ENCODE measurements at regions not wholly inside any gene's neighbourhood (a gene's known extent, or its start where the extent isn't known, plus 50 kb on each side); places are given as distances from the start of the nearest gene placed in this dataset.

- Histone ChIP-seq H3K4me2 (ENCODE audit: low read length) (no peak overlapping the region), H3K79me2 (ENCODE audit: control insufficient read depth, low read length) (no peaks in the 10 kb centered on the region), H3K36me3 (ENCODE audit: control insufficient read depth, low read length) (no peaks in the 10 kb centered on the region), H3F3A (ENCODE audit: control insufficient read depth, insufficient read depth) (no peaks in the 10 kb centered on the region), H3K4me1 (ENCODE audit: control insufficient read depth, low read length) (no peaks in the 10 kb centered on the region), H3K27me3 (ENCODE audit: control insufficient read depth, low read length) (no peaks in the 10 kb centered on the region), H3K9me3 (ENCODE audit: control insufficient read depth, insufficient read depth, low read length) (no peaks in the 10 kb centered on the region), H4K20me1 (ENCODE audit: control insufficient read depth, insufficient read depth, low read depth, low read length) (no peaks in the 10 kb centered on the region), H3K27ac (ENCODE audit: low read depth, low read length) (no peak overlapping the region), H3K4me3 (ENCODE audit: low read length) (no peak overlapping the region), H3K9me2 (replicated peaks; ENCODE audit: control insufficient read depth, low read length) (no peaks in the 10 kb centered on the region)
- TF ChIP-seq CTCF (IDR thresholded peaks at IDR 0.05; ENCODE audit: low read depth, low read length, poor library complexity, severe bottlenecking) (no peak), EZH2phosphoT487 (IDR thresholded peaks at IDR 0.05; ENCODE audit: borderline replicate concordance, low read length) (no peak)
Measured at GRCh38 chr16:66084306-66084705, 282.2 kb upstream of the CDH5 start.

- no peak overlapping the region for H3K4me2 ChIP-seq (ENCODE audit: low read length)
- H3K27ac ChIP-seq (ENCODE audit: low read depth, low read length), result no peak overlapping the region
- TF ChIP-seq CTCF (IDR thresholded peaks at IDR 0.05; ENCODE audit: low read depth, low read length, poor library complexity, severe bottlenecking), result no peak
- TF ChIP-seq EZH2phosphoT487 (IDR thresholded peaks at IDR 0.05; ENCODE audit: borderline replicate concordance, low read length), result no peak
- H3K4me3 ChIP-seq (ENCODE audit: low read length), result no peak overlapping the region
- H3K4me1 ChIP-seq (ENCODE audit: control insufficient read depth, low read length), result no peaks in the 10 kb centered on the region
- no peaks in the 10 kb centered on the region for H3K36me3 ChIP-seq (ENCODE audit: control insufficient read depth, low read length)
- no peaks in the 10 kb centered on the region for H3K27me3 ChIP-seq (ENCODE audit: control insufficient read depth, low read length)
- no peaks in the 10 kb centered on the region for H3K9me2 ChIP-seq (replicated peaks; ENCODE audit: control insufficient read depth, low read length)
- H3K9me3 ChIP-seq (ENCODE audit: control insufficient read depth, insufficient read depth, low read length), result no peaks in the 10 kb centered on the region
- H4K20me1 ChIP-seq (ENCODE audit: control insufficient read depth, insufficient read depth, low read depth, low read length), result no peaks in the 10 kb centered on the region
- no peaks in the 10 kb centered on the region for H3K79me2 ChIP-seq (ENCODE audit: control insufficient read depth, low read length)
- no peaks in the 10 kb centered on the region for H3F3A ChIP-seq (ENCODE audit: control insufficient read depth, insufficient read depth)
Measured at GRCh38 chr16:66083171-66083570, 283.3 kb upstream of the CDH5 start.

- Histone ChIP-seq H3K79me2 (ENCODE audit: control insufficient read depth, low read length) (no peaks in the 10 kb centered on the region), H3K36me3 (ENCODE audit: control insufficient read depth, low read length) (no peaks in the 10 kb centered on the region), H4K20me1 (ENCODE audit: control insufficient read depth, insufficient read depth, low read depth, low read length) (no peaks in the 10 kb centered on the region), H3K9me2 (replicated peaks; ENCODE audit: control insufficient read depth, low read length) (no peaks in the 10 kb centered on the region), H3K27ac (ENCODE audit: low read depth, low read length) (no peak overlapping the region), H3K4me1 (ENCODE audit: control insufficient read depth, low read length) (no peaks in the 10 kb centered on the region), H3K4me3 (ENCODE audit: low read length) (no peak overlapping the region), H3K9me3 (ENCODE audit: control insufficient read depth, insufficient read depth, low read length) (no peaks in the 10 kb centered on the region), H3K4me2 (ENCODE audit: low read length) (no peak overlapping the region), H3F3A (ENCODE audit: control insufficient read depth, insufficient read depth) (no peaks in the 10 kb centered on the region), H3K27me3 (ENCODE audit: control insufficient read depth, low read length) (no peaks in the 10 kb centered on the region)
- no peak for TF ChIP-seq EZH2phosphoT487 (IDR thresholded peaks at IDR 0.05; ENCODE audit: borderline replicate concordance, low read length)
Measured at GRCh38 chr16:66082424-66082823, 284.1 kb upstream of the CDH5 start.

- TF ChIP-seq CTCF (IDR thresholded peaks at IDR 0.05; ENCODE audit: low read depth, low read length, poor library complexity, severe bottlenecking) (no peak), EZH2phosphoT487 (IDR thresholded peaks at IDR 0.05; ENCODE audit: borderline replicate concordance, low read length) (no peak)
- no peak overlapping the region for H3K27ac ChIP-seq (ENCODE audit: low read depth, low read length)
- H3K4me2 ChIP-seq (ENCODE audit: low read length), result no peak overlapping the region
- no peaks in the 10 kb centered on the region for H3K4me1 ChIP-seq (ENCODE audit: control insufficient read depth, low read length)
- no peak overlapping the region for H3K4me3 ChIP-seq (ENCODE audit: low read length)
- H3F3A ChIP-seq (ENCODE audit: control insufficient read depth, insufficient read depth), result no peaks in the 10 kb centered on the region
- H3K9me2 ChIP-seq (replicated peaks; ENCODE audit: control insufficient read depth, low read length), result no peaks in the 10 kb centered on the region
- no peaks in the 10 kb centered on the region for H3K27me3 ChIP-seq (ENCODE audit: control insufficient read depth, low read length)
- no peaks in the 10 kb centered on the region for H4K20me1 ChIP-seq (ENCODE audit: control insufficient read depth, insufficient read depth, low read depth, low read length)
- no peaks in the 10 kb centered on the region for H3K36me3 ChIP-seq (ENCODE audit: control insufficient read depth, low read length)
- no peaks in the 10 kb centered on the region for H3K9me3 ChIP-seq (ENCODE audit: control insufficient read depth, insufficient read depth, low read length)
- H3K79me2 ChIP-seq (ENCODE audit: control insufficient read depth, low read length), result no peaks in the 10 kb centered on the region
Measured at GRCh38 chr16:66081775-66082366, 284.6 kb upstream of the CDH5 start.

All from DOHH2 (cell line).